ENCODE measurements at regions not wholly inside any gene's neighbourhood (a gene's known extent, or its start where the extent isn't known, plus 50 kb on each side); places are given as distances from the start of the nearest gene placed in this dataset.

DNA sequence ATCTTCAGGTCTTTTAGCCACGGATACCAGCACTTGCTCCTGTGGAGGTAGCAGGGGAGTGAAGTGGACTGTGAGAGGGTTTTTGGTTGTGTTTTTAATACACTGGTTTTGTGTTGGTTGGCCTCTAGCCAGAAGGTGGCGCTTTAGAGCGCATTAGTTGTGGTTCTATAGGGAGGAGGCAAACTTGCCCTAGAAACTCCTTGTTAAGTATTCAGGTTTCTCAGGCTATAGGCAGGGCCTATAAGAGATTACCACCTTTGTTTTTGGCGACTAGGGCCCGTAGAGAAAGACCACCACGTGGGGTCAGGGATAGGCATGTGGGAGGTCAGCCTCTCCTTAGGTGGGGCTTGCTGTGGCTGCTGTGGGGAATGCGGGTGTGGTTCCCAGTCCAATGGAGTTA is 221.6 kb upstream of the SPANXN4 start:
- CTCF ChIA-PET (ENCODE audit: low intra/inter-chr PET ratio, low total read pairs) = no interaction called here
- Histone ChIP-seq H3K9ac (ENCODE audit: insufficient read depth, low read depth, low read length) (no peak overlapping the region), H3K79me2 (ENCODE audit: insufficient read depth, low read length) (no peaks in the 10 kb centered on the region), H3K4me1 (ENCODE audit: insufficient read depth, low read length) (no peaks in the 10 kb centered on the region), H3K4me3 (replicated peaks in 1 of 3; ENCODE audit: insufficient read depth in 1 of 3, low read depth in 2 of 3, low read length in 3 of 3) (no peak overlapping the region), H2AFZ (ENCODE audit: low read length) (no peak overlapping the region), H4K20me1 (ENCODE audit: insufficient read depth, low read length) (no peaks in the 10 kb centered on the region), H3K9me3 (ENCODE audit: low read length) (peaks cover 64% of the 10 kb centered on the region), H3K27ac (ENCODE audit: extremely low read length, insufficient read depth, low read length) (no peak overlapping the region), H3K36me3 (replicated peaks in 1 of 2; ENCODE audit: control insufficient read depth in 1 of 2, insufficient read depth in 2 of 2, low read length in 2 of 2) (no peaks in the 10 kb centered on the region), H3K27me3 (ENCODE audit: control insufficient read depth in 1 of 2, insufficient read depth in 2 of 2, low read length in 2 of 2) (no peaks in the 10 kb centered on the region), H3K4me2 (ENCODE audit: low read depth, low read length) (no peak overlapping the region)
- intact Hi-C loops (cut with micrococcal nuclease; ENCODE audit: unreplicated experiment) (no loop called here), in situ Hi-C loops (cut with HindIII; ENCODE audit: extremely low pct_ligation_motif_present, low pct_unique_long_range_greater_than_20kb) (no loop called here)
- FAIRE-seq = no peak
- WGBS (ENCODE audit: low lambda C conversion rate) = 0% methylated on average over 1 of the region's 7 CpGs
- no peak for TF ChIP-seq ERF (CRISPR knock-in tag; IDR thresholded peaks at IDR 0.05)
- TF ChIP-seq, protein P1, sequence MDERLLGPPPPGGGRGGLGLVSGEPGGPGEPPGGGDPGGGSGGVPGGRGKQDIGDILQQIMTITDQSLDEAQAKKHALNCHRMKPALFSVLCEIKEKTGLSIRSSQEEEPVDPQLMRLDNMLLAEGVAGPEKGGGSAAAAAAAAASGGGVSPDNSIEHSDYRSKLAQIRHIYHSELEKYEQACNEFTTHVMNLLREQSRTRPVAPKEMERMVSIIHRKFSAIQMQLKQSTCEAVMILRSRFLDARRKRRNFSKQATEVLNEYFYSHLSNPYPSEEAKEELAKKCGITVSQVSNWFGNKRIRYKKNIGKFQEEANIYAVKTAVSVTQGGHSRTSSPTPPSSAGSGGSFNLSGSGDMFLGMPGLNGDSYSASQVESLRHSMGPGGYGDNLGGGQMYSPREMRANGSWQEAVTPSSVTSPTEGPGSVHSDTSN (CRISPR knock-in tag; IDR thresholded peaks at IDR 0.05) = no peak
- TF ChIP-seq ZNF143 (CRISPR knock-in tag; IDR thresholded peaks at IDR 0.05) = no peak
- TF ChIP-seq, protein P2, sequence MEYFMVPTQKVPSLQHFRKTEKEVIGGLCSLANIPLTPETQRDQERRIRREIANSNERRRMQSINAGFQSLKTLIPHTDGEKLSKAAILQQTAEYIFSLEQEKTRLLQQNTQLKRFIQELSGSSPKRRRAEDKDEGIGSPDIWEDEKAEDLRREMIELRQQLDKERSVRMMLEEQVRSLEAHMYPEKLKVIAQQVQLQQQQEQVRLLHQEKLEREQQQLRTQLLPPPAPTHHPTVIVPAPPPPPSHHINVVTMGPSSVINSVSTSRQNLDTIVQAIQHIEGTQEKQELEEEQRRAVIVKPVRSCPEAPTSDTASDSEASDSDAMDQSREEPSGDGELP (IDR thresholded peaks at IDR 0.05; ENCODE audit: borderline replicate concordance, low read depth) = no peak
- no peak for ATAC-seq
- DNase-seq (ENCODE audit: low spot score) = no peak
- POLR2A ChIA-PET = no interaction called here
- BruUV-seq (replicated peaks) = no TSS peak

DNA sequence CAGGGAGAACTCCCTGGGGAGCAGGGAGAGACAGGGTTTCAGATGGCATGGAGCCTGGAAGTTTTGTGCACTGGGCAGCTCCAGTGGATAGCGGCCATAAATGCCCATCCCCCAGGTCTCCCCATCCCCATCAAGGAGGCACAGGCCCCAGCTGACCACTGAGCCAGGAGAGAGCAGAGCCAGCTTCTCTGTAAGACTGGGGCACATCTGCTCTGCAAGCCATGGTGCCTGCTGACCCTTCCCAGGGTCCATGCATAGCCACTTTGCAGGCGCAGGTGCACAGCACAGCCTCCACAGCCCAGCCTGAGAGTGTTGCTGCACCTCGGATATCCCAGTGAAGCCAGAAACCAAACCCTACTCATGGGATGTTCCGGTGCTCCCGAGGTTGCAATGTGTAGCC is 206.3 kb upstream of the SPANXN4 start:
- no peak for ATAC-seq
- intact Hi-C loops (cut with micrococcal nuclease; ENCODE audit: unreplicated experiment) = no loop called here
- Histone ChIP-seq H3K4me3 (replicated peaks in 1 of 3; ENCODE audit: insufficient read depth in 1 of 3, low read depth in 2 of 3, low read length in 3 of 3) (no peak overlapping the region), H4K20me1 (ENCODE audit: insufficient read depth, low read length) (no peaks in the 10 kb centered on the region), H3K27ac (ENCODE audit: extremely low read length, insufficient read depth, low read length) (no peak overlapping the region), H3K4me1 (ENCODE audit: insufficient read depth, low read length) (no peaks in the 10 kb centered on the region), H2AFZ (ENCODE audit: low read length) (no peak overlapping the region), H3K9ac (ENCODE audit: insufficient read depth, low read depth, low read length) (no peak overlapping the region), H3K36me3 (replicated peaks in 1 of 2; ENCODE audit: control insufficient read depth in 1 of 2, insufficient read depth in 2 of 2, low read length in 2 of 2) (no peaks in the 10 kb centered on the region), H3K9me3 (ENCODE audit: low read length) (peaks cover 50% of the 10 kb centered on the region), H3K79me2 (ENCODE audit: insufficient read depth, low read length) (no peaks in the 10 kb centered on the region), H3K27me3 (ENCODE audit: control insufficient read depth in 1 of 2, insufficient read depth in 2 of 2, low read length in 2 of 2) (no peaks in the 10 kb centered on the region), H3K4me2 (ENCODE audit: low read depth, low read length) (no peak overlapping the region)
- POLR2A ChIA-PET = no interaction called here
- WGBS (ENCODE audit: low lambda C conversion rate) = no CpG with 5 or more reads among the region's 5 CpGs
- in situ Hi-C loops (cut with HindIII; ENCODE audit: extremely low pct_ligation_motif_present, low pct_unique_long_range_greater_than_20kb) = no loop called here
- BruUV-seq (replicated peaks) = no TSS peak
- CTCF ChIA-PET (ENCODE audit: low intra/inter-chr PET ratio, low total read pairs) = no interaction called here
- no peak for FAIRE-seq
- no peak for DNase-seq (ENCODE audit: low spot score)
- TF ChIP-seq ZNF12 (CRISPR knock-in tag; IDR thresholded peaks at IDR 0.05) = no peak
- TF ChIP-seq ZSCAN12 (CRISPR knock-in tag; IDR thresholded peaks at IDR 0.05) = no peak
- TF ChIP-seq ZNF766 (CRISPR knock-in tag; IDR thresholded peaks at IDR 0.05; ENCODE audit: borderline replicate concordance) = no peak
- TF ChIP-seq, protein P3, sequence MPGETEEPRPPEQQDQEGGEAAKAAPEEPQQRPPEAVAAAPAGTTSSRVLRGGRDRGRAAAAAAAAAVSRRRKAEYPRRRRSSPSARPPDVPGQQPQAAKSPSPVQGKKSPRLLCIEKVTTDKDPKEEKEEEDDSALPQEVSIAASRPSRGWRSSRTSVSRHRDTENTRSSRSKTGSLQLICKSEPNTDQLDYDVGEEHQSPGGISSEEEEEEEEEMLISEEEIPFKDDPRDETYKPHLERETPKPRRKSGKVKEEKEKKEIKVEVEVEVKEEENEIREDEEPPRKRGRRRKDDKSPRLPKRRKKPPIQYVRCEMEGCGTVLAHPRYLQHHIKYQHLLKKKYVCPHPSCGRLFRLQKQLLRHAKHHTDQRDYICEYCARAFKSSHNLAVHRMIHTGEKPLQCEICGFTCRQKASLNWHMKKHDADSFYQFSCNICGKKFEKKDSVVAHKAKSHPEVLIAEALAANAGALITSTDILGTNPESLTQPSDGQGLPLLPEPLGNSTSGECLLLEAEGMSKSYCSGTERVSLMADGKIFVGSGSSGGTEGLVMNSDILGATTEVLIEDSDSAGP (CRISPR knock-in tag; IDR thresholded peaks at IDR 0.05; ENCODE audit: borderline replicate concordance) = no peak
- no peak for TF ChIP-seq RARA (CRISPR knock-in tag; IDR thresholded peaks at IDR 0.05)
- TF ChIP-seq, protein P4, sequence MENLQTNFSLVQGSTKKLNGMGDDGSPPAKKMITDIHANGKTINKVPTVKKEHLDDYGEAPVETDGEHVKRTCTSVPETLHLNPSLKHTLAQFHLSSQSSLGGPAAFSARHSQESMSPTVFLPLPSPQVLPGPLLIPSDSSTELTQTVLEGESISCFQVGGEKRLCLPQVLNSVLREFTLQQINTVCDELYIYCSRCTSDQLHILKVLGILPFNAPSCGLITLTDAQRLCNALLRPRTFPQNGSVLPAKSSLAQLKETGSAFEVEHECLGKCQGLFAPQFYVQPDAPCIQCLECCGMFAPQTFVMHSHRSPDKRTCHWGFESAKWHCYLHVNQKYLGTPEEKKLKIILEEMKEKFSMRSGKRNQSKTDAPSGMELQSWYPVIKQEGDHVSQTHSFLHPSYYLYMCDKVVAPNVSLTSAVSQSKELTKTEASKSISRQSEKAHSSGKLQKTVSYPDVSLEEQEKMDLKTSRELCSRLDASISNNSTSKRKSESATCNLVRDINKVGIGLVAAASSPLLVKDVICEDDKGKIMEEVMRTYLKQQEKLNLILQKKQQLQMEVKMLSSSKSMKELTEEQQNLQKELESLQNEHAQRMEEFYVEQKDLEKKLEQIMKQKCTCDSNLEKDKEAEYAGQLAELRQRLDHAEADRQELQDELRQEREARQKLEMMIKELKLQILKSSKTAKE (CRISPR knock-in tag; IDR thresholded peaks at IDR 0.05; ENCODE audit: borderline replicate concordance) = no peak
